SU-DHL-6 (cell line): ENCODE measurements at regions not wholly inside any gene's neighbourhood (a gene's known extent, or its start where the extent isn't known, plus 50 kb on each side); places are given as distances from the start of the nearest gene placed in this dataset.

ENCODE experiments used
- CTCF ChIP-seq: fragments of 200-600 bp; sonication (generic); IDR thresholded peaks from one replicate; pipeline ENCODE4 v1.5.1; 2017; ENCODE audit warnings: antibody characterized with exemption, mild to moderate bottlenecking, low read length, moderate library complexity; ENCODE audit not compliant: insufficient read depth, poor library complexity, severe bottlenecking
- EZH2phosphoT487 ChIP-seq: fragments of 200-600 bp; sonication (generic), shearing (Covaris generic); conservative IDR thresholded peaks from 2 replicates; pipeline ENCODE4 v1.6.1; 2018; ENCODE audit warnings: mild to moderate bottlenecking, antibody characterized with exemption, low read length, moderate library complexity, mixed read lengths

GRCh38 chr3:178099274-178099673 lies 437.0 kb upstream of the KCNMB2 start:
- TF ChIP-seq CTCF (no peak), EZH2phosphoT487 (no peak)
